GM19035 (cell line): ENCODE measurements at regions not wholly inside any gene's neighbourhood (a gene's known extent, or its start where the extent isn't known, plus 50 kb on each side); places are given as distances from the start of the nearest gene placed in this dataset.
A peak's percentile ranks its signal among the peaks of the same experiment; 100 is the strongest.
"Not testable (repeated sequence)": the region's sequence is repeated elsewhere in the genome, so short reads cannot be mapped to it uniquely, and the experiment has no call there.

Experiments used
- ATAC-seq: cut with Tn5 transposase; IDR thresholded peaks from one replicate; pipeline ENCODE4 v1.9.1; 2021; ENCODE audit not compliant: unreplicated experiment

GRCh38 chrX:10469-11458, 270.4 kb upstream of the PLCXD1 start:
- not testable (repeated sequence) for ATAC-seq

GRCh38 chrX:13821-14443, 267.2 kb upstream of the PLCXD1 start:
- not testable (repeated sequence) for ATAC-seq

- not testable (repeated sequence) for ATAC-seq
Observed at GRCh38 chrX:14452-14851, 266.7 kb upstream of the PLCXD1 start.

DNA sequence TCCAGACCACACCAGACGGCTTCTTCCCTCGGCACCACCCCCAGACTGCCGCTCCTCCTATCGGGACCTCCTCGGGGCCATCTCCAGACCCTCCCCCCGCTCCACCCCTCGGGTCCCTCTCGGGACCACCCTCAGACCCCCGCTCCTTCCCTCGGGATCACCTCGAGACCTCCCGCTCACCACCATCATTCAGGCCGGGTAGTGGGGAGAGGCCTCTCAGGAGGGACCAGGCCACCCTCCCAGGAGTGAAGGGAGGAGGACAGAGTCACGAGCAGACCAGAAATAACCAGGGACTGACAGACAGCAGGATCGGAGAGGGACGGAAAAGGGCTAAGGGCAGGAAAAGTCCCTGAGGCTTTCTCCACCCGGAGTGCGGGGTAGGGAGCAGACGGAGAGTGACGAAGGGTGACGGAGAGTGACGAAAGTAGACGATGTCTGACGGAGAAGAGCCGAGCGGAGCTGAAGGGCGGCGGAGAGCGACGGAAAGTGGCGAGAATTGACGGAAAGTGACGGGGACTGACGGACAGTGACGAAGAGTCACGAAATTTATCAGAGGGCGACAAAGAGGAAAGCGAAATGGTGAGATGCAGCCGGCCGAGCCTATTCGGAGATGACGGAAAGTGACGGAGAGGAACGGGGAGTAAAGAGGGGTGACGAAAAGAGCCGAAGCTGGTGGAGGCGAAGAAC, 262.3 kb upstream of the PLCXD1 start:
- peak; percentile 99 for ATAC-seq

DNA sequence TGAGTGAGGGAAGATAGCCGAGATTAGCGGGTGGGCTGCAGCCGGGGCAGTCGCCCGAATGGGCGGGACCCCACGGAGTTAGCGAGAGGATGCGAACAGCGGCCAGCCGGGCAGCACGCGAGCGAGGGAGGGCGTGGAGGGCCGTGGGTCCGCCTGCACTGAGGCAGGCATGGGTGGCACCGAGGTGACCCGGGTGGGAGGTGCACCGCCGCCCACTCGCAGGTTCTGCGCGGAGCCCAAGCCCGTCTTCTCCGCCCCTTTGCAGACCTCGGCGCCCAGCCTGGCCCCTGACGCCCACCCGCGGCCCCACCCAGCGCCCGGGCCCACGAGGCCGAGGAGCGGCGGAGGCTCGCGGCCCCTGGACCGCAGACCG, 261.7 kb upstream of the PLCXD1 start:
- ATAC-seq, result not testable (repeated sequence)

- ATAC-seq, result no peak
Observed at GRCh38 chrX:19912-20571, 261.1 kb upstream of the PLCXD1 start.

DNA sequence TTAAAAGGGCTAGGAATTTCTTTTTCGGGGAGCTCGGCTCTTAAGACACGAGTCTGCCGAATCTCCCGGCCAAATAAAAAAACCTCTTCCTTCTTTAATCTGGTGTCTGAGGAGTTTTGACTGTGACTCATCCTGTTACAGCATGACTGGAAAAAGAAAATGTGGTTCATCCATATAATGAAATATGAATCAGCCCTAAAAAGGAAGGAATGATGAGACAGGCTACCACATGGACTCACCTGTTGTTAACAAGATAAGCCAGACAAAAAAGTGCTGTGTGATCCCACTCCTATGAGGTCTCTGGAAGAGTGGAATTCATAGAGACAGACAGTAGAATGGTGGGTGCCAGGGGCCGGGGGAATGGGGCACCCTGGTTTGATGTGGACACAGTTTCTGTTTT, 257.0 kb upstream of the PLCXD1 start:
- ATAC-seq, result not testable (repeated sequence)
